NCI-H345 treated with DMSO at 0.1 percent for 48 hours (cell line): ENCODE measurements at regions not wholly inside any gene's neighbourhood (a gene's known extent, or its start where the extent isn't known, plus 50 kb on each side); places are given as distances from the start of the nearest gene placed in this dataset.
A peak's percentile ranks its signal among the peaks of the same experiment; 100 is the strongest.
"Not testable (repeated sequence)": the region's sequence is repeated elsewhere in the genome, so short reads cannot be mapped to it uniquely, and the experiment has no call there.

Source experiments
- DNase-seq: peaks from one replicate; lab custom pipeline; 2025; ENCODE audit not compliant: unreplicated experiment; lab: John Stamatoyannopoulos, UW

GRCh38 chr12:124126950-124127655 lies 154.1 kb downstream of the ZNF664 start:
- no peak for DNase-seq

GRCh38 chr12:124129132-124129531 lies 156.1 kb downstream of the ZNF664 start:
- DNase-seq: no peak

GRCh38 chr12:124130691-124131591 lies 157.9 kb downstream of the ZNF664 start:
- DNase-seq: peak; percentile 50

- DNase-seq: no peak
These were observed 158.6 kb downstream of the ZNF664 start for GRCh38 chr12:124131659-124132058.

- DNase-seq: no peak
These were observed 159.5 kb downstream of the ZNF664 start for GRCh38 chr12:124132530-124132929.

- no peak for DNase-seq
These were observed 158.1 kb upstream of the RFLNA start for GRCh38 chr12:124136796-124137195.

GRCh38 chr12:124140944-124141486 lies 153.9 kb upstream of the RFLNA start:
- no peak for DNase-seq

GRCh38 chr12:124141611-124142010 lies 153.3 kb upstream of the RFLNA start:
- DNase-seq: not testable (repeated sequence)

GRCh38 chr12:124142395-124143035 lies 152.4 kb upstream of the RFLNA start:
- no peak for DNase-seq

GRCh38 chr12:124143726-124144125 lies 151.2 kb upstream of the RFLNA start:
- no peak for DNase-seq

- no peak for DNase-seq
These were observed 150.2 kb upstream of the RFLNA start for GRCh38 chr12:124144531-124145194.

GRCh38 chr12:124147027-124147426 lies 147.9 kb upstream of the RFLNA start:
- no peak for DNase-seq

GRCh38 chr12:124147575-124147974 lies 147.3 kb upstream of the RFLNA start:
- no peak for DNase-seq

- no peak for DNase-seq
These were observed 146.2 kb upstream of the RFLNA start for GRCh38 chr12:124148481-124149273.

- no peak for DNase-seq
These were observed 145.6 kb upstream of the RFLNA start for GRCh38 chr12:124149287-124149686.

GRCh38 chr12:124150168-124150567 lies 144.7 kb upstream of the RFLNA start:
- no peak for DNase-seq

- DNase-seq: no peak
These were observed 143.3 kb upstream of the RFLNA start for GRCh38 chr12:124151583-124151982.

- no peak for DNase-seq
These were observed 142.2 kb upstream of the RFLNA start for GRCh38 chr12:124152731-124153130.

GRCh38 chr12:124153392-124153791 lies 141.5 kb upstream of the RFLNA start:
- no peak for DNase-seq

- no peak for DNase-seq
These were observed 137.5 kb upstream of the RFLNA start for GRCh38 chr12:124157406-124157805.
